ENCODE measurements at regions not wholly inside any gene's neighbourhood (a gene's known extent, or its start where the extent isn't known, plus 50 kb on each side); places are given as distances from the start of the nearest gene placed in this dataset.

- TF ChIP-seq, protein P1, sequence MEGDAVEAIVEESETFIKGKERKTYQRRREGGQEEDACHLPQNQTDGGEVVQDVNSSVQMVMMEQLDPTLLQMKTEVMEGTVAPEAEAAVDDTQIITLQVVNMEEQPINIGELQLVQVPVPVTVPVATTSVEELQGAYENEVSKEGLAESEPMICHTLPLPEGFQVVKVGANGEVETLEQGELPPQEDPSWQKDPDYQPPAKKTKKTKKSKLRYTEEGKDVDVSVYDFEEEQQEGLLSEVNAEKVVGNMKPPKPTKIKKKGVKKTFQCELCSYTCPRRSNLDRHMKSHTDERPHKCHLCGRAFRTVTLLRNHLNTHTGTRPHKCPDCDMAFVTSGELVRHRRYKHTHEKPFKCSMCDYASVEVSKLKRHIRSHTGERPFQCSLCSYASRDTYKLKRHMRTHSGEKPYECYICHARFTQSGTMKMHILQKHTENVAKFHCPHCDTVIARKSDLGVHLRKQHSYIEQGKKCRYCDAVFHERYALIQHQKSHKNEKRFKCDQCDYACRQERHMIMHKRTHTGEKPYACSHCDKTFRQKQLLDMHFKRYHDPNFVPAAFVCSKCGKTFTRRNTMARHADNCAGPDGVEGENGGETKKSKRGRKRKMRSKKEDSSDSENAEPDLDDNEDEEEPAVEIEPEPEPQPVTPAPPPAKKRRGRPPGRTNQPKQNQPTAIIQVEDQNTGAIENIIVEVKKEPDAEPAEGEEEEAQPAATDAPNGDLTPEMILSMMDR (IDR thresholded peaks at IDR 0.05) = no peak
Observed at GRCh38 chr20:22100686-22101085, 395.2 kb downstream of the PAX1 start.

DNA sequence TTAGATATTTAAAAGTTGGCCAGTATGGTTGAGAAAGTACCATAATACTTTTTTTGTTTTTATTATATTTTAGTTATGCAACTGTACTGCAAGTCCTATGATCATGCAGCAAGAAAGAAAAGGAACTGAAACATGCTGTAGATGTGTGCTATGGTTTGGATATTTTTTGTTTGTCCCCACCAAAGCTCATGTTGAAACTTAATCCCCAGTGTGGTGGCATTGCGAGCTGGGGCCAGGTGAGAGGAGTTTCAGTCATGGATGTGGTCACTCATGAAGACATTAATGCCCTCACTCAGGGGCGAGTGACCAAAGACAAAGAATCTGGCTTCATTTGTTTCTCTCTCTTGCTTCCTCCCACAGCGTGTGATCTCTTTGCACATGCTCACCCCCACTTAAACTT lies 393.9 kb downstream of the PAX1 start:
- TF ChIP-seq, protein P1 (IDR thresholded peaks at IDR 0.05) = no peak

DNA sequence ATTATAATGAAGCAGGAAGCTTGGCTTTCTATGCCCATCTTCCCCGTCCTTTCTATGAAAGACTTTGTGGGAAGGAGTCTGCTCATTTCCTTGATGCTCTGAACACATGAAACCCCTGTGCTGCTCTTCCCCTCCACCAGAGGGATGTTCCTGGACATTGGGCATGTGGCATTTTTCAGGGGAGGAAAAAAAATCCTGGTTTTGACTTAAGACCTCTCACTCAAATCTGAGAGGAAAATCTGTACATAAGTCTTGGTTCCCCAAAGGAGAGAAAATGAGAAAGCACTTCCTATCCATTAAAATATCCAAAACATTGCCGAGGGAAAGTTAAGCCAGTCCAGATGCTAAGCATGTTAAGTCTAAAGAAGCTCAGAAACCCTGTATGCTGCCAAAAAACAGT lies 393.0 kb downstream of the PAX1 start:
- TF ChIP-seq, protein P1 (IDR thresholded peaks at IDR 0.05) = no peak

GRCh38 chr20:22093122-22093521 lies 387.7 kb downstream of the PAX1 start:
- TF ChIP-seq, protein P1 (IDR thresholded peaks at IDR 0.05) = no peak

DNA sequence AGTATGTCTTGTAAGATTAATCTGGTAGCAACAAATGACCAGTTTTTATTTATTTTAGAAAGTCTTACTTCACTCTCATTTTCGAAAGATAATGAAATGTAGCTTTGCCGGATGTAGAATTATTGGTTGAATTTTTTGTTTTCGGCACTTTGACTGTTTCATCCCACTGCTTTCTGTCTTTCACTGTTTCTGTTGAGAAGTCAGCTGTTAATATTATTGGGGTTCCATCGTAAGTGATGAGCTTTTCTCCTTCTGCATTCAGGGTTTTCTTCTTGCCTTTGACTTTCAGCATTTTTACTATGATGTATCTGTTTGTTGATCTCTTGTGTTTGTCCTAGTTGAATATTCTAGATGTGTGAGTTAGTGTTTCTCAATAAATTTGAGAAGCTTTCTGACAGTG lies 383.4 kb downstream of the PAX1 start:
- TF ChIP-seq, protein P1 (IDR thresholded peaks at IDR 0.05) = no peak

DNA sequence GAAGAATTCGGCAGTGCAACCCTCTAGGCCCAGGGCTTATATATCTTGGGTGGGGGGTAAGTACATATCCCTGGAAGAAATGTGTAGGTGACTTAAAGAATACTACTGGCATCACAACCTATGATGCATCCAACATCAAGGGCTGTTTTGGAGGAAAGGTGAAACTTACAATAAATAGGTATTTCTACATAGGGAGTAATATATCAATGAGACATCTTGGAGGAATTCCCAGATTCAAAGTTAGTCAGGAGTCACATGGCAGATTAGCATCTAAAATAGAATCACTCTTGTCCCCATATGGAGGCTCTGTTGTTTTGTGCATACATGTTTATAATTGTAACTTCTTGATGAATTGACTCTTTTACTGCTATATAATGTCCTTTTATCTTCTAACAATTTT lies 375.5 kb downstream of the PAX1 start:
- TF ChIP-seq, protein P1 (IDR thresholded peaks at IDR 0.05) = no peak

DNA sequence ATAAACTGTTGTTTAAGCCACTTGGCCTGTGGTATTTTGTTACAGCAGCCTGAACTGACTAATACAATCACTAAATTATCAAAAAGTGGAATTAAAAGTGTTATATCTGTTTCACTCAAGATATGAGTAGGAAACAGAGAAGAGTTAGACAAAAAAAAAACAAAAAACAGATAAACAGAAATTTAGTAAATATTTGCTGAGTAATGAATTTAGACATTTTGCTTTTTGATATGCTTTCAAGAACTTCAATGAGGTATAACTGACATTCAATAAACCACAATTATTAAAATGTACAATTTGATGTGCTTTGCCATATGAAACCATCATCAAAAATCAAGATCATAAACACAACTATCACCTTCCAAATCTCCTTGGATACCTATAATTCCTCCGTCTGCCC lies 369.2 kb downstream of the PAX1 start:
- TF ChIP-seq, protein P1 (IDR thresholded peaks at IDR 0.05) = no peak

DNA sequence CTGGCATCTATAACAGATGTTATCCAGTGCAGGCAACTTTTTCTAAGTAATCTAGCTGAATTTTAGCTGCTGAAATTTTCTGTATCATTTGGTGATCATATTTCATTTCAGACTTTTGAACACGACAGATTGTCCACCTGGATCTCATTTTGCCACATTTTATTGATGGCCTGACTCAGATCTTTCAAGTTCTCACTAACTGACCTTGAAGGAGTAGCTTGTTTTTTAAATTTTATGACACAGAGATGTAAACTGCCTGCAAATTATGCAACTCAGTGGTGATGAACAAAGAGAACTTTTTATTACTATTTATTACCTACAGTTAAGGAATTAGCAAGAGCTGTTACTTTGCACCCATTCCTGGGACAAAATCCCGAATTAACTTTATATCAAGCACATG lies 366.4 kb downstream of the PAX1 start:
- TF ChIP-seq, protein P1 (IDR thresholded peaks at IDR 0.05) = no peak
